Caco-2 (cell line): ENCODE measurements at regions not wholly inside any gene's neighbourhood (a gene's known extent, or its start where the extent isn't known, plus 50 kb on each side); places are given as distances from the start of the nearest gene placed in this dataset.

Experiments
- BruUV-seq: library from RNA; stranded (reverse); fragments of 400-500 nt; replicated peaks from 2 replicates; lab custom pipeline; 2021; lab: Mats Ljungman, UMichigan
- CTCF ChIA-PET: fragments of 300-600 bp; sonication (Branson Sonifier 250); formaldehyde crosslinking; loops from one replicate; lab custom pipeline; 2022; ENCODE audit warnings: antibody characterized with exemption; lab: Charles Lee
- POLR2A ChIA-PET: fragments of 300-600 bp; sonication (Branson Sonifier 250); formaldehyde crosslinking; loops from one replicate; lab custom pipeline; 2022; ENCODE audit warnings: antibody characterized with exemption; lab: Charles Lee
- DNase-seq, 2 experiments: peaks; one replicate each; pipeline versions ENCODE4 v3.0.0 to v3.0.0-alpha.2; 2020 to 2022
- H3K27me3 ChIP-seq: replicated peaks from 2 replicates; pipeline ENCODE4 v1.6.0; 2011; ENCODE audit warnings: low read length; ENCODE audit not compliant: control insufficient read depth, insufficient read depth
- H3K36me3 ChIP-seq: 2 replicates; pipeline ENCODE4 v1.5.1; 2011; ENCODE audit warnings: low read length; ENCODE audit not compliant: control insufficient read depth, insufficient read depth
- H3K4me1 ChIP-seq: fragments of 250-450 bp; sonication (Bioruptor Pico); 2 replicates; pipeline ENCODE4 v1.5.1; 2020; ENCODE audit warnings: mild to moderate bottlenecking
- H3K4me3 ChIP-seq: 2 replicates; pipeline ENCODE4 v1.5.1; 2011; ENCODE audit warnings: low read depth, mild to moderate bottlenecking, control low read depth, low read length
- H3K9me3 ChIP-seq: fragments of 250-450 bp; sonication (Bioruptor Pico); 2 replicates; pipeline ENCODE4 v1.5.1; 2020; ENCODE audit warnings: mild to moderate bottlenecking, moderate library complexity
- H3K27ac Mint-ChIP-seq: one replicate; pipeline ENCODE4 v1.8.0; 2022; ENCODE audit warnings: mixed read lengths; ENCODE audit not compliant: unreplicated experiment
- H3K27me3 Mint-ChIP-seq: one replicate; pipeline ENCODE4 v1.8.0; 2022; ENCODE audit warnings: mixed read lengths; ENCODE audit not compliant: insufficient read depth, unreplicated experiment
- H3K36me3 Mint-ChIP-seq: one replicate; pipeline ENCODE4 v1.8.0; 2022; ENCODE audit warnings: mild to moderate bottlenecking, mixed read lengths; ENCODE audit not compliant: insufficient read depth, unreplicated experiment
- H3K4me1 Mint-ChIP-seq: one replicate; pipeline ENCODE4 v1.8.0; 2022; ENCODE audit warnings: low read depth, mixed read lengths; ENCODE audit not compliant: unreplicated experiment
- H3K4me3 Mint-ChIP-seq: one replicate; pipeline ENCODE4 v1.8.0; 2022; ENCODE audit warnings: mild to moderate bottlenecking, moderate library complexity, mixed read lengths; ENCODE audit not compliant: unreplicated experiment
- H3K9me3 Mint-ChIP-seq: one replicate; pipeline ENCODE4 v1.8.0; 2022; ENCODE audit warnings: mixed read lengths; ENCODE audit not compliant: unreplicated experiment
- CTCF ChIP-seq, 2 experiments: fragments of 200-600 bp in 1 of 2; IDR thresholded peaks; 1 replicate in 1 of 2; 2 replicates in 1 of 2; pipeline versions ENCODE4 v1.5.1 to v1.8.0; 2011 to 2022; ENCODE audit warnings: antibody characterized with exemption in 1 of 2, control low read depth in 1 of 2, inconsistent platforms in 1 of 2, low read depth in 1 of 2, low read length in 1 of 2, mild to moderate bottlenecking in 1 of 2, moderate library complexity in 1 of 2; ENCODE audit not compliant: insufficient read depth in 1 of 2, severe bottlenecking in 1 of 2, unreplicated experiment in 1 of 2
- intact Hi-C: fragments of 100-400 bp; cut with micrococcal nuclease; formaldehyde crosslinking; loops from one replicate; pipeline ENCODE4 v1.10.0; 2022; ENCODE audit not compliant: unreplicated experiment

- Mint-ChIP-seq H3K36me3 (no peaks in the 10 kb centered on the region), H3K9me3 (peaks cover 17% of the 10 kb centered on the region), H3K4me3 (no peak overlapping the region), H3K27me3 (peaks cover 2% of the 10 kb centered on the region), H3K4me1 (no peaks in the 10 kb centered on the region), H3K27ac (no peak overlapping the region)
- no peaks in the 10 kb centered on the region for H3K9me3 ChIP-seq
- no peak for DNase-seq
- BruUV-seq = no TSS peak
- H3K4me1 ChIP-seq = no peaks in the 10 kb centered on the region
- H3K4me3 ChIP-seq = no peak overlapping the region
- intact Hi-C loops = no loop called here
- H3K27me3 ChIP-seq = no peaks in the 10 kb centered on the region
- POLR2A ChIA-PET = no interaction called here
- no peaks in the 10 kb centered on the region for H3K36me3 ChIP-seq
- no peak for TF ChIP-seq CTCF (IDR thresholded peaks at IDR 0.05; ENCODE audit: insufficient read depth in 1 of 2, low read depth in 1 of 2, low read length in 1 of 2, severe bottlenecking in 1 of 2, unreplicated experiment in 1 of 2)
- CTCF ChIA-PET = no interaction called here
These were observed 120.0 kb downstream of the UQCRFS1 start for GRCh38 chr19:29092712-29093552.

DNA sequence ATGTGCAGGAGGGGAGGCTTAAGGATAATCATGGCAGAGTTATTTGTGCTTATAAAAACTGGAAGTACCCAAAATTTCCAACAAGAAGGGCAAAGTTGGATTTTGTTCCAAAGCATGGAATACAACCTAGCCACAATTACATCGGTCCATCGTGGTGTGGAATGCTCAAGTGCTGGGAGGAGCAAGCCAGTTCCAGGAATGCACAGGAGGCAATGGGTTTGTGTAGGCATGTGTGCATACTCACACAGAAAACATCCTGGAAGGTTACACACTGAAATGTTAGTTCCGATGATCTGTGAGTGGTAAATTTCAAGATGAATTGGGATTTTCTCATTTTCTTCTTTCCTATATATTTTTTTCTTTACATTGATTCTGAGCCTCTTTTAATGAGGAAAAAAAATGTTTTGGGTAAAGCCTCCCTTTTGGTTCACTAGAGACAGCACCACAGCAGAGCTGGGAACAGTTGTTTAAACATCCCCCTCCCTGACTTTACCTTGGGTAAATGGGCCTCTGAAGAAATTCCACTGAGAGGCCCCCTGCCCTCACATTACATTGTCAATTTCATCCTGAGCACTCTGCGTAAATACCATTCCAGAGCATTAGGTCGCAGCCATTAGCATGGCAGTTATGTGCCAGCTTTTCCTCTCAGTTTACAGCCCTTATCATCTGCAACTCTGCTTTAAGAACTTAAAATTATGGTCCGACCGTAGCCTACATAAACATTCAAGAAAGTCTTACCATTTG lies 122.0 kb downstream of the UQCRFS1 start:
- Mint-ChIP-seq H3K27ac (no peak overlapping the region), H3K27me3 (no peaks in the 10 kb centered on the region), H3K9me3 (peaks cover 13% of the 10 kb centered on the region), H3K36me3 (no peaks in the 10 kb centered on the region), H3K4me3 (no peak overlapping the region), H3K4me1 (no peaks in the 10 kb centered on the region)
- no peak for DNase-seq
- no TSS peak for BruUV-seq
- no peaks in the 10 kb centered on the region for H3K36me3 ChIP-seq
- intact Hi-C loops = no loop called here
- no peak for TF ChIP-seq CTCF (IDR thresholded peaks at IDR 0.05; ENCODE audit: insufficient read depth in 1 of 2, low read depth in 1 of 2, low read length in 1 of 2, severe bottlenecking in 1 of 2, unreplicated experiment in 1 of 2)
- CTCF ChIA-PET = no interaction called here
- no peaks in the 10 kb centered on the region for H3K27me3 ChIP-seq
- H3K4me1 ChIP-seq = peaks cover 4% of the 10 kb centered on the region; the same call in 1 of the 2 replicates
- POLR2A ChIA-PET = no interaction called here
- no peaks in the 10 kb centered on the region; the same call in 1 of the 2 replicates for H3K9me3 ChIP-seq
- no peak overlapping the region for H3K4me3 ChIP-seq

GRCh38 chr19:29089315-29089870 lies 123.6 kb downstream of the UQCRFS1 start:
- H3K27me3 Mint-ChIP-seq = peaks cover 2% of the 10 kb centered on the region
- no peak for TF ChIP-seq CTCF (IDR thresholded peaks at IDR 0.05; ENCODE audit: insufficient read depth in 1 of 2, low read depth in 1 of 2, low read length in 1 of 2, severe bottlenecking in 1 of 2, unreplicated experiment in 1 of 2)
- ChIA-PET POLR2A (no interaction called here), CTCF (no interaction called here)
- intact Hi-C loops = no loop called here
- peaks cover 4% of the 10 kb centered on the region; the same call in 1 of the 2 replicates for H3K4me1 ChIP-seq
- no peak overlapping the region for H3K4me3 ChIP-seq
- H3K4me3 Mint-ChIP-seq = no peak overlapping the region
- no peak for DNase-seq
- H3K36me3 ChIP-seq = no peaks in the 10 kb centered on the region
- no peaks in the 10 kb centered on the region; the same call in 1 of the 2 replicates for H3K9me3 ChIP-seq
- H3K9me3 Mint-ChIP-seq = peaks cover 11% of the 10 kb centered on the region
- H3K27me3 ChIP-seq = no peaks in the 10 kb centered on the region
- no peaks in the 10 kb centered on the region for H3K36me3 Mint-ChIP-seq
- no TSS peak for BruUV-seq
- no peak overlapping the region for H3K27ac Mint-ChIP-seq
- no peaks in the 10 kb centered on the region for H3K4me1 Mint-ChIP-seq
